Suprapubic skin (tissue), 4 donors: ENCODE measurements at regions not wholly inside any gene's neighbourhood (a gene's known extent, or its start where the extent isn't known, plus 50 kb on each side); places are given as distances from the start of the nearest gene placed in this dataset.
"Not testable (repeated sequence)": the region's sequence is repeated elsewhere in the genome, so short reads cannot be mapped to it uniquely, and the experiment has no call there.

Experiments
- DNase-seq, 2 donors: peaks; one replicate each; pipeline ENCODE4 v3.0.0-alpha.2; 2019; ENCODE audit warnings: low spot score in 2 of 2
- H3K27ac ChIP-seq: fragments of 200-600 bp; sonication (generic); one replicate; pipeline ENCODE4 v1.5.1; 2019
- H3K27me3 ChIP-seq: fragments of 200-600 bp; sonication (generic); one replicate; pipeline ENCODE4 v1.5.1; 2019
- H3K36me3 ChIP-seq: fragments of 200-600 bp; sonication (generic); one replicate; pipeline ENCODE4 v1.5.1; 2019
- H3K4me1 ChIP-seq: fragments of 200-600 bp; sonication (generic); one replicate; pipeline ENCODE4 v1.5.1; 2019
- H3K4me3 ChIP-seq: fragments of 200-600 bp; sonication (generic); one replicate; pipeline ENCODE4 v1.5.1; 2019; ENCODE audit warnings: mild to moderate bottlenecking
- H3K9me3 ChIP-seq: fragments of 200-600 bp; sonication (generic); one replicate; pipeline ENCODE4 v1.5.1; 2019
- EP300 ChIP-seq: sonication (generic); formaldehyde crosslinking; IDR thresholded peaks from one replicate; pipeline ENCODE4 v1.6.1; 2017; ENCODE audit warnings: antibody characterized with exemption
- POLR2A ChIP-seq, 2 donors: fragments of 450-650 bp; IDR thresholded peaks; one replicate each; pipeline ENCODE4 v1.6.1; 2017; ENCODE audit warnings: antibody characterized with exemption in 2 of 2, mild to moderate bottlenecking in 2 of 2, moderate library complexity in 2 of 2
- POLR2AphosphoS5 ChIP-seq, 3 donors: sonication (generic); formaldehyde crosslinking; IDR thresholded peaks; one replicate each; pipeline ENCODE4 v1.6.1; 2017; ENCODE audit warnings: antibody characterized with exemption in 3 of 3
- WGBS: methylation state at CpG from one replicate; pipeline ENCODE4 v1.1.5; 2018; 5-methylcytosine and 5-hydroxymethylcytosine counted together
- TF ChIP-seq, protein P1 (sequence below), 2 donors: fragments of 200-600 bp in 1 of 2; fragments of 450-650 bp in 1 of 2; sonication (generic) in 1 of 2; IDR thresholded peaks; one replicate each; pipeline ENCODE4 v1.5.1; 2016 to 2019; ENCODE audit warnings: antibody characterized with exemption in 2 of 2, mild to moderate bottlenecking in 1 of 2, moderate library complexity in 1 of 2

- no peak overlapping the region for H3K4me3 ChIP-seq
- DNase-seq, result no peak
- no peaks in the 10 kb centered on the region for H3K9me3 ChIP-seq
- no peaks in the 10 kb centered on the region for H3K27me3 ChIP-seq
- 66% methylated on average over 4 of the region's 4 CpGs for WGBS
- no peaks in the 10 kb centered on the region for H3K36me3 ChIP-seq
- no peaks in the 10 kb centered on the region for H3K4me1 ChIP-seq
- H3K27ac ChIP-seq, result no peak overlapping the region
- TF ChIP-seq, protein P1, sequence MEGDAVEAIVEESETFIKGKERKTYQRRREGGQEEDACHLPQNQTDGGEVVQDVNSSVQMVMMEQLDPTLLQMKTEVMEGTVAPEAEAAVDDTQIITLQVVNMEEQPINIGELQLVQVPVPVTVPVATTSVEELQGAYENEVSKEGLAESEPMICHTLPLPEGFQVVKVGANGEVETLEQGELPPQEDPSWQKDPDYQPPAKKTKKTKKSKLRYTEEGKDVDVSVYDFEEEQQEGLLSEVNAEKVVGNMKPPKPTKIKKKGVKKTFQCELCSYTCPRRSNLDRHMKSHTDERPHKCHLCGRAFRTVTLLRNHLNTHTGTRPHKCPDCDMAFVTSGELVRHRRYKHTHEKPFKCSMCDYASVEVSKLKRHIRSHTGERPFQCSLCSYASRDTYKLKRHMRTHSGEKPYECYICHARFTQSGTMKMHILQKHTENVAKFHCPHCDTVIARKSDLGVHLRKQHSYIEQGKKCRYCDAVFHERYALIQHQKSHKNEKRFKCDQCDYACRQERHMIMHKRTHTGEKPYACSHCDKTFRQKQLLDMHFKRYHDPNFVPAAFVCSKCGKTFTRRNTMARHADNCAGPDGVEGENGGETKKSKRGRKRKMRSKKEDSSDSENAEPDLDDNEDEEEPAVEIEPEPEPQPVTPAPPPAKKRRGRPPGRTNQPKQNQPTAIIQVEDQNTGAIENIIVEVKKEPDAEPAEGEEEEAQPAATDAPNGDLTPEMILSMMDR (IDR thresholded peaks at IDR 0.05), result no peak
Measured at GRCh38 chr5:25441810-25442209, 797.0 kb upstream of the CDH10 start.

- WGBS, result 80% methylated on average over 5 of the region's 5 CpGs
Measured at GRCh38 chr5:25439025-25439424, 794.2 kb upstream of the CDH10 start.

GRCh38 chr5:25438375-25438774, 793.6 kb upstream of the CDH10 start:
- 96% methylated on average over 6 of the region's 6 CpGs for WGBS
- not testable (repeated sequence) for H3K4me3 ChIP-seq, H3K4me1 ChIP-seq, H3K9me3 ChIP-seq, H3K36me3 ChIP-seq, H3K27me3 ChIP-seq, H3K27ac ChIP-seq, DNase-seq

More at GRCh38 chr5:25439025-25439424, 794.2 kb upstream of the CDH10 start:
- Histone ChIP-seq H3K27me3 (no peaks in the 10 kb centered on the region), H3K9me3 (no peaks in the 10 kb centered on the region), H3K27ac (no peak overlapping the region), H3K4me3 (no peak overlapping the region), H3K4me1 (no peaks in the 10 kb centered on the region), H3K36me3 (no peaks in the 10 kb centered on the region)
- TF ChIP-seq EP300, result no peak
- TF ChIP-seq POLR2A (IDR thresholded peaks at IDR 0.05), result no peak
- TF ChIP-seq, protein P1 (IDR thresholded peaks at IDR 0.05), result no peak
- TF ChIP-seq POLR2AphosphoS5 (IDR thresholded peaks at IDR 0.05), result no peak
- DNase-seq, result no peak

DNA sequence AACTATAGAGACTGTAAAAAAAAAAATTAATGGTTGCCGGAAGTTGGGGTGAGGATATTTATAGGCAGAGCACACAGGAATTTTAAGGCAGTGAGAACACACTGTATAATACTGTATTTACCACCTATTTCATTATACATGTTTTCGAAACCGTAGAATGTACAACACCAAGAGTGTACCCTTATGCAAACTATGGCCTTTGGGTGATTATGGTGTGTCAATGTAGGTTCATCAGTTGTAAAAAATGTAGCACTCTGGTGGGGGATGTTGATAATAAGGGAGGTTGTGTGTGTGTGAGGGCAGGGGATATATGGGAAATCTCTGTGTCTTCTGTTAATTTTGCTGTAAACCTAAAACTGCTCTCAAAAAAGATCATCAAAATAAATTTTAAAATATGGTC, 791.7 kb upstream of the CDH10 start:
- no peaks in the 10 kb centered on the region for H3K27me3 ChIP-seq
- DNase-seq, result no peak
- H3K27ac ChIP-seq, result no peak overlapping the region
- WGBS, result 89% methylated on average over 3 of the region's 3 CpGs
- H3K4me3 ChIP-seq, result no peak overlapping the region
- H3K4me1 ChIP-seq, result no peaks in the 10 kb centered on the region
- no peaks in the 10 kb centered on the region for H3K9me3 ChIP-seq
- H3K36me3 ChIP-seq, result no peaks in the 10 kb centered on the region
- TF ChIP-seq, protein P1 (IDR thresholded peaks at IDR 0.05), result no peak
- no peak for TF ChIP-seq EP300
- no peak for TF ChIP-seq POLR2AphosphoS5 (IDR thresholded peaks at IDR 0.05)
- no peak for TF ChIP-seq POLR2A (IDR thresholded peaks at IDR 0.05)

DNA sequence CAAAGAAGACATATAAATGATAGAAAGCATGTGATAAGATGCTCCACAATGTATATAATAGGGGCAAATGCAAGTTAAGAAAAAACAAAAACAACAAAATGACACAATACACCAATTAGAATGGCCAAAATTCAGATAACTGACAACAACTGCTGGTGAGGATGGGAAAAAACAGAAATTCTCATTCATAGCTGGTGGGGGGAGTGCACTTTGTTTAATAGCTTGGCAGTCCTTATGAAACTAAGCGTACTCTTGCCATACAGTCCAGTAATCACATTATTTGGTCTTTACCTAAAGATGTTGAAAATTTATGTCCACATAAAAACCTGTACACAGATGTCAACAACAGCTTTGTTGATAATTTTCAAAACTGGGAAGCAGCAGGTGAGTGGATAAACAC, 791.1 kb upstream of the CDH10 start:
- no peaks in the 10 kb centered on the region for H3K27me3 ChIP-seq
- no peaks in the 10 kb centered on the region for H3K36me3 ChIP-seq
- H3K4me1 ChIP-seq, result no peaks in the 10 kb centered on the region
- no peak overlapping the region for H3K27ac ChIP-seq
- no peaks in the 10 kb centered on the region for H3K9me3 ChIP-seq
- TF ChIP-seq, protein P1 (IDR thresholded peaks at IDR 0.05), result no peak
- WGBS, result 100% methylated on average over 1 of the region's 1 CpG
- no peak for DNase-seq
- H3K4me3 ChIP-seq, result no peak overlapping the region

- Histone ChIP-seq H3K27me3 (no peaks in the 10 kb centered on the region), H3K27ac (no peak overlapping the region), H3K36me3 (no peaks in the 10 kb centered on the region), H3K4me1 (no peaks in the 10 kb centered on the region), H3K4me3 (no peak overlapping the region), H3K9me3 (no peaks in the 10 kb centered on the region)
- TF ChIP-seq POLR2A (IDR thresholded peaks at IDR 0.05), result no peak
- TF ChIP-seq POLR2AphosphoS5 (IDR thresholded peaks at IDR 0.05), result no peak
- TF ChIP-seq, protein P1 (IDR thresholded peaks at IDR 0.05), result no peak
- no peak for TF ChIP-seq EP300
- DNase-seq, result no peak
- 98% methylated on average over 1 of the region's 1 CpG for WGBS
Measured at GRCh38 chr5:25427240-25427639, 782.5 kb upstream of the CDH10 start.
